ENCODE measurements at regions not wholly inside any gene's neighbourhood (a gene's known extent, or its start where the extent isn't known, plus 50 kb on each side); places are given as distances from the start of the nearest gene placed in this dataset.

- Histone ChIP-seq H3K4me3 (ENCODE audit: low read depth, low read length) (no peak overlapping the region), H3K36me3 (ENCODE audit: control insufficient read depth, insufficient read depth, low read length) (no peaks in the 10 kb centered on the region), H3K27me3 (ENCODE audit: control insufficient read depth, insufficient read depth, low read length) (no peaks in the 10 kb centered on the region)
- no peak for TF ChIP-seq CTCF (IDR thresholded peaks at IDR 0.05; ENCODE audit: insufficient read depth, low read length, severe bottlenecking)
- DNase-seq (ENCODE audit: low read depth) = peak; percentile 27
- no peak for FAIRE-seq
Measured at GRCh38 chr5:40165789-40166728, 513.7 kb upstream of the PTGER4 start.

DNA sequence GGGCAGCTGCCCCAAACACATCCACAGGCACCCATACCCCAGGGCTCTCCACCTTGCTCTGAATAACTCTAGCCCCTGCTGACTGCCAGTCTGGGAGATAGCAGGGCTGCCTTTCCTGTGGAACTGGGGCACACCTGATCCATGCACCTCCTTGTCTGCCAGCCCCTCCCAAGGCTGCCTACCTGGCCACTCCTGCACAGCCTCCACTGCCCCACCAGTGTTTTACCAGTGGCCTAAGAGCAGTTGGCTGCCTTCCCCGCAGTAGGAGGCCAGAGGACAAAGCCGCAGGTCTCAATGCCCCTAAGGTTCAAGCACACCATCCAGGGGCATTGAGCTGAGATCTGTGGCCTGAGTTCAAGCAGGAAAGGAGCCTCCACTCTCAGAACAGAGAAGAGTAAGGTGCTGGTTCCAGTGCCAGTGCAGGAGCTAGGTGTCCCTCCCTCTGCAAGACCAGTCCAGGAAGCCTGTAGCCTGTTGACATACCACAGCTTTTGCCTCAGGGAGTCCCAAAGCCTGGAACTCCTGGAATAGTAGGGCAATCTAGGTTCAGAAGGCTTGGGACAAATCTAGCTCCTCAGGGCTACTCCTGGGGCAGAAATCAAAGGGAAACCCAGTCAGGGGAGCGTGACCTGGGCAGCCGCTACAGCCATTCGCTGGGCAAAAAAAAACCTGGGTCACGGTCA is 514.5 kb upstream of the PTGER4 start:
- no peak for DNase-seq (ENCODE audit: low read depth)
- no peak for FAIRE-seq
- Histone ChIP-seq H3K27me3 (ENCODE audit: control insufficient read depth, insufficient read depth, low read length) (no peaks in the 10 kb centered on the region), H3K4me3 (ENCODE audit: low read depth, low read length) (no peak overlapping the region), H3K36me3 (ENCODE audit: control insufficient read depth, insufficient read depth, low read length) (no peaks in the 10 kb centered on the region)
- TF ChIP-seq CTCF (IDR thresholded peaks at IDR 0.05; ENCODE audit: insufficient read depth, low read length, severe bottlenecking) = no peak

DNA sequence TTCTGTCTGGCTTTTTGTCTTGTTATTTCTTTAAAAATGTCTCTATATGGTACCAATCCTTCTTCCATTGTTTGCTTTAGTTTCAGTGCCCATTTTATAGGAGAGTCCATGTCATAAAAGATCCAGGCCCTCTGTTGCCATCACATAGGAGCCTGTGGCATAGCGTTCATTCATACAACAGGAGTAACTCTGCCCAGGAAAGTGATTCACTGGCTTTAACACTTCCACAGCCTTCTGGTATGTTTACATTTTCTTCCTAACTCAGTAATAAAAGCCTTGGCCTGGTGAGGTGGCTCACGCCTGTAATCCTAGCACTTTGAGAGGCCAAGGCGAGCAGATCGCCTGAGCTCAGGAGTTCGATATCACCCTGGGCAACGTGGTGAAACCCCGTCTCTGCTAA is 519.3 kb upstream of the PTGER4 start:
- DNase-seq (ENCODE audit: low read depth) (no peak), FAIRE-seq (no peak)
- Histone ChIP-seq H3K27me3 (ENCODE audit: control insufficient read depth, insufficient read depth, low read length) (no peaks in the 10 kb centered on the region), H3K36me3 (ENCODE audit: control insufficient read depth, insufficient read depth, low read length) (no peaks in the 10 kb centered on the region), H3K4me3 (ENCODE audit: low read depth, low read length) (no peak overlapping the region)
- TF ChIP-seq CTCF (IDR thresholded peaks at IDR 0.05; ENCODE audit: insufficient read depth, low read length, severe bottlenecking) = no peak

DNA sequence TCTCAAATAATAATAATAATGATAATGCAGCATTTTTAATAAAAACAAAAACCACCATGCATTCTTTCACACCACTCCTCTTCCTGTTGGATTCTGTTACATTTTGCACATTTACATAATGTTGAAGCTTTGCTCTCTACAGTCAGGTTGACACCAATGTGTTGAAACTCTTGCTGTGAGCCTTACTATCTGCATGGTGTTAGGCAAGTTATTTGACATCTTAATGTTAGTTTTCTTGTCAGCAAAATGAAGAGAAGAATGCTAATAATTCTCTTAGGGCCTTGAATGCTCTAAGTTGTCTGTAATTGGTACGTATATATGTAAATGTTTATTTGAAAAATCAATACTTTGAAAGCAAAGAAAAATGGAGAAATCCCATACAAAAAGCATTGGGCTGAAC is 525.5 kb upstream of the PTGER4 start:
- DNase-seq (ENCODE audit: low read depth) (no peak), FAIRE-seq (no peak)
- TF ChIP-seq CTCF (IDR thresholded peaks at IDR 0.05; ENCODE audit: insufficient read depth, low read length, severe bottlenecking) = no peak
- H3K36me3 ChIP-seq (ENCODE audit: control insufficient read depth, insufficient read depth, low read length) = no peaks in the 10 kb centered on the region
- no peak overlapping the region for H3K4me3 ChIP-seq (ENCODE audit: low read depth, low read length)
- no peaks in the 10 kb centered on the region for H3K27me3 ChIP-seq (ENCODE audit: control insufficient read depth, insufficient read depth, low read length)

DNA sequence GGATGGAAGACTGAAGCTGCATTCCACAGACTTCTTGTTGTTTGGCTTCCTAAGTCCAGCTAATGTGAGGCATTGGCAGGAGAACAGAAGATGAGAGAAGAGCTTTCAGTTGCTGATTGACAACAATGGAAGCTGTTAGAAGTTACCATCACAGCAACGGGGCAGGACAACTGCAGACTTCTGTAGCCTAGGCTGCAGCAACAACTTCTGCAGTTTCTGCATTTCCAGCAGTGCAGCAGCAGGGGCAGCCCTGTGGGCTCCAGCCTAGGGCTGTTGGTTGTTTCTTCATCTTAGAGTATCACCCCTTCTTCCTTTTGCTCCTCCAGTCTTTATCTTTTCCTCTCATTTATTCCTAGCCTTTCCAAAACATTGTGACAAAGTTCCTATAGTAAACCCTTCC is 528.8 kb upstream of the PTGER4 start:
- no peak for TF ChIP-seq CTCF (IDR thresholded peaks at IDR 0.05; ENCODE audit: insufficient read depth, low read length, severe bottlenecking)
- FAIRE-seq (no peak), DNase-seq (ENCODE audit: low read depth) (no peak)
- Histone ChIP-seq H3K36me3 (ENCODE audit: control insufficient read depth, insufficient read depth, low read length) (no peaks in the 10 kb centered on the region), H3K4me3 (ENCODE audit: low read depth, low read length) (no peak overlapping the region), H3K27me3 (ENCODE audit: control insufficient read depth, insufficient read depth, low read length) (no peaks in the 10 kb centered on the region)

All from bronchial epithelial cell (primary cell).